Spleen (tissue), 11 donors: ENCODE measurements at regions not wholly inside any gene's neighbourhood (a gene's known extent, or its start where the extent isn't known, plus 50 kb on each side); places are given as distances from the start of the nearest gene placed in this dataset.

Source experiments
- DNase-seq: peaks from one replicate; pipeline ENCODE4 v3.0.0-alpha.2; 2020
- H3K27ac ChIP-seq, 8 donors: fragments of 200-600 bp; sonication (generic) in 7 of 8; 1 replicate in 4 of 8; 2 replicates in 4 of 8; pipeline versions ENCODE4 v1.5.0 to v1.8.0; 2016 to 2021; ENCODE audit warnings: inconsistent platforms in 4 of 8, mild to moderate bottlenecking in 4 of 8, moderate library complexity in 1 of 8
- H3K27me3 ChIP-seq, 7 donors: fragments of 200-600 bp; sonication (generic) in 6 of 7; replicated peaks in 1 of 7; 1 replicate in 4 of 7; 2 replicates in 3 of 7; pipeline versions ENCODE4 v1.5.0 to v1.8.0; 2016 to 2021; ENCODE audit warnings: inconsistent platforms in 3 of 7, mild to moderate bottlenecking in 1 of 7
- H3K36me3 ChIP-seq, 6 donors: fragments of 200-600 bp; sonication (generic) in 5 of 6; 1 replicate in 4 of 6; 2 replicates in 2 of 6; pipeline versions ENCODE4 v1.5.0 to v1.8.0; 2016 to 2021; ENCODE audit warnings: inconsistent platforms in 2 of 6
- H3K4me1 ChIP-seq, 6 donors: fragments of 200-600 bp; sonication (generic) in 5 of 6; 1 replicate in 3 of 6; 2 replicates in 3 of 6; pipeline versions ENCODE4 v1.5.0 to v1.8.0; 2016 to 2021; ENCODE audit warnings: inconsistent platforms in 3 of 6
- H3K4me3 ChIP-seq, 8 donors: fragments of 200-600 bp; sonication (generic) in 7 of 8; 1 replicate in 4 of 8; 2 replicates in 4 of 8; pipeline versions ENCODE4 v1.5.0 to v1.8.0; 2016 to 2021; ENCODE audit warnings: inconsistent platforms in 4 of 8, mild to moderate bottlenecking in 4 of 8, moderate library complexity in 2 of 8
- H3K9me3 ChIP-seq, 8 donors: fragments of 200-600 bp; sonication (generic) in 7 of 8; 1 replicate in 4 of 8; 2 replicates in 4 of 8; pipeline versions ENCODE4 v1.5.0 to v1.8.0; 2016 to 2021; ENCODE audit warnings: inconsistent platforms in 4 of 8
- CTCF ChIP-seq, 11 experiments: fragments of 200-600 bp in 7 of 11; fragments of 450-650 bp in 4 of 11; sonication (generic) in 4 of 11; IDR thresholded peaks in 8 of 11; conservative IDR thresholded peaks in 3 of 11; 1 replicate in 7 of 11; 2 replicates in 4 of 11; pipeline versions ENCODE4 v1.4.0 to v1.8.0; 2016 to 2021; ENCODE audit warnings: antibody characterized with exemption in 11 of 11, inconsistent platforms in 4 of 11, mild to moderate bottlenecking in 1 of 11
- POLR2A ChIP-seq, 3 donors: fragments of 450-650 bp; IDR thresholded peaks; one replicate each; pipeline ENCODE4 v1.5.1; 2017; ENCODE audit warnings: antibody characterized with exemption in 3 of 3, mild to moderate bottlenecking in 1 of 3
- POLR2AphosphoS5 ChIP-seq, 3 donors: sonication (generic); formaldehyde crosslinking; IDR thresholded peaks; one replicate each; pipeline ENCODE4 v1.5.1; 2017; ENCODE audit warnings: antibody characterized with exemption in 3 of 3
- WGBS, 5 donors: extraction: QIAGEN DNeasy Blood & Tissue Kit in 3 of 5; methylation state at CpG; one replicate each; pipeline versions ENCODE4 v1.1.5 to v1.1.7; 2013 to 2018; 5-methylcytosine and 5-hydroxymethylcytosine counted together
- intact Hi-C: fragments of 100-400 bp; cut with DNase I; formaldehyde crosslinking; loops from one replicate; pipeline ENCODE4 v1.15.0; 2023; ENCODE audit warnings: low total_unique reads
- donor health status: healthy with polysubstance abuse.
- donor health status: DM: no; HTN: no; CAD: no; lungs with moderate emphysema.
- donor health status: DM: no; HTN: no; CAD: no.
- donor health status: Bipolar disorder and iron deficiency.
- donor health status: healthy.
- donor health status: DM: no; HTN: no; CAD: no.
- donor health status: DM: yes; HTN: yes; CAD: no.

GRCh38 chr7:1380231-1380815 is 78.9 kb downstream of the MICALL2 start:
- 69 to 82% (median 80%) methylated on average over 15 of the region's 15 CpGs for WGBS, 5 donors
- TF ChIP-seq POLR2AphosphoS5 (IDR thresholded peaks at IDR 0.05) (no peak), CTCF (IDR thresholded peaks at IDR 0.05 in 8 of 11, conservative IDR thresholded peaks at IDR 0.05 in 3 of 11) (no peak), POLR2A (IDR thresholded peaks at IDR 0.05) (no peak)
- Histone ChIP-seq H3K9me3 (peaks cover 0 to 6% (median 0%) of the 10 kb centered on the region in 8 donors), H3K4me1 (no peaks in the 10 kb centered on the region), H3K4me3 (no peak overlapping the region), H3K27me3 (peaks cover 0 to 96% (median 29%) of the 10 kb centered on the region in 7 donors), H3K36me3 (no peaks in the 10 kb centered on the region), H3K27ac (no peak overlapping the region)
- DNase-seq, result no peak
- intact Hi-C loops, result no loop called here

GRCh38 chr7:1380821-1381580 is 78.3 kb downstream of the MICALL2 start:
- Histone ChIP-seq H3K9me3 (peaks cover 0 to 6% (median 0%) of the 10 kb centered on the region in 8 donors), H3K36me3 (no peaks in the 10 kb centered on the region), H3K27ac (no peak overlapping the region), H3K27me3 (peaks cover 0 to 96% (median 30%) of the 10 kb centered on the region in 7 donors), H3K4me3 (no peak overlapping the region), H3K4me1 (no peaks in the 10 kb centered on the region)
- DNase-seq, result no peak
- TF ChIP-seq POLR2AphosphoS5 (IDR thresholded peaks at IDR 0.05), result no peak
- intact Hi-C loops, result no loop called here
- 75 to 80% (median 78%) methylated on average over 18 of the region's 18 CpGs for WGBS, 5 donors

- TF ChIP-seq POLR2AphosphoS5 (IDR thresholded peaks at IDR 0.05), result no peak
- TF ChIP-seq POLR2A (IDR thresholded peaks at IDR 0.05), result no peak
- peaks cover 0 to 96% (median 38%) of the 10 kb centered on the region in 7 donors for H3K27me3 ChIP-seq
- no peaks in the 10 kb centered on the region for H3K4me1 ChIP-seq
- DNase-seq, result no peak
- peaks cover 0 to 6% (median 0%) of the 10 kb centered on the region in 8 donors for H3K9me3 ChIP-seq
- H3K4me3 ChIP-seq, result no peak overlapping the region
- WGBS, 5 donors, result 65 to 75% (median 69%) methylated on average over 23 to 29 of the region's 29 CpGs
- no peaks in the 10 kb centered on the region for H3K36me3 ChIP-seq
- intact Hi-C loops, result no loop called here
- no peak overlapping the region for H3K27ac ChIP-seq
Measured at GRCh38 chr7:1382553-1383397, 76.5 kb downstream of the MICALL2 start.

GRCh38 chr7:1383398-1384112 is 75.7 kb downstream of the MICALL2 start:
- 81 to 86% (median 84%) methylated on average over 28 to 30 of the region's 30 CpGs for WGBS, 5 donors
- Histone ChIP-seq H3K27ac (no peak overlapping the region), H3K9me3 (peaks cover 0 to 6% (median 0%) of the 10 kb centered on the region in 8 donors), H3K4me1 (no peaks in the 10 kb centered on the region), H3K27me3 (peaks cover 0 to 97% (median 38%) of the 10 kb centered on the region in 7 donors), H3K4me3 (no peak overlapping the region), H3K36me3 (no peaks in the 10 kb centered on the region)
- TF ChIP-seq POLR2AphosphoS5 (IDR thresholded peaks at IDR 0.05) (no peak), CTCF (IDR thresholded peaks at IDR 0.05 in 8 of 11, conservative IDR thresholded peaks at IDR 0.05 in 3 of 11) (no peak), POLR2A (IDR thresholded peaks at IDR 0.05) (no peak)
- DNase-seq, result peak; percentile 66
- intact Hi-C loops, result no loop called here
